WTC11 (cell line): ENCODE measurements at regions not wholly inside any gene's neighbourhood (a gene's known extent, or its start where the extent isn't known, plus 50 kb on each side); places are given as distances from the start of the nearest gene placed in this dataset.
A peak's percentile ranks its signal among the peaks of the same experiment; 100 is the strongest.

Source experiments
- ATAC-seq: fragments of 200-7000 bp; cut with Tn5 transposase; 2 replicates; pipeline ENCODE4 v1.10.0; 2021; ENCODE audit warnings: mild to moderate bottlenecking, moderate library complexity
- CTCF ChIA-PET: fragments of 300-600 bp; sonication (Branson Sonifier 250); formaldehyde crosslinking; loops from one replicate; lab custom pipeline; 2021; ENCODE audit warnings: antibody characterized with exemption; lab: Charles Lee
- POLR2A ChIA-PET: fragments of 350-600 bp; sonication (Branson Sonifier 250); formaldehyde crosslinking; loops from one replicate; lab custom pipeline; 2021; ENCODE audit warnings: antibody characterized with exemption; lab: Charles Lee
- DNase-seq: peaks from one replicate; pipeline ENCODE4 v3.0.0; 2021; ENCODE audit warnings: low spot score
- H3K27ac Mint-ChIP-seq: 2 replicates; pipeline ENCODE4 v1.8.0; 2021; ENCODE audit warnings: mixed read lengths
- H3K27me3 Mint-ChIP-seq: 2 replicates; pipeline ENCODE4 v1.8.0; 2021; ENCODE audit warnings: low read depth, mild to moderate bottlenecking, moderate library complexity, mixed read lengths
- H3K36me3 Mint-ChIP-seq: 2 replicates; pipeline ENCODE4 v1.8.0; 2021; ENCODE audit warnings: mixed read lengths
- H3K4me1 Mint-ChIP-seq: 2 replicates; pipeline ENCODE4 v1.8.0; 2022; ENCODE audit warnings: mixed read lengths
- H3K4me3 Mint-ChIP-seq: 2 replicates; pipeline ENCODE4 v1.8.0; 2021; ENCODE audit warnings: mild to moderate bottlenecking, moderate library complexity, mixed read lengths
- H3K9me3 Mint-ChIP-seq: 2 replicates; pipeline ENCODE4 v1.8.0; 2021; ENCODE audit warnings: mixed read lengths
- CBFB ChIP-seq: sonication (generic); formaldehyde crosslinking; IDR thresholded peaks from 2 replicates; pipeline ENCODE4 v1.8.1; 2022; ENCODE audit warnings: mild to moderate bottlenecking, low read depth, missing genetic modification reagents
- CDX4 ChIP-seq: fragments of 250-450 bp; sonication (Bioruptor Pico); IDR thresholded peaks from 2 replicates; pipeline ENCODE4 v1.9.0; 2021; ENCODE audit warnings: moderate library complexity, mild to moderate bottlenecking, inconsistent platforms, borderline replicate concordance
- CREB1 ChIP-seq: sonication (generic); formaldehyde crosslinking; IDR thresholded peaks from 2 replicates; pipeline ENCODE4 v1.8.0; 2023; ENCODE audit warnings: mild to moderate bottlenecking, missing genetic modification reagents
- E2F1 ChIP-seq: sonication (generic); formaldehyde crosslinking; IDR thresholded peaks from 2 replicates; pipeline ENCODE4 v1.8.0; 2022; ENCODE audit warnings: mild to moderate bottlenecking, missing genetic modification reagents
- EMX1 ChIP-seq: fragments of 250-450 bp; sonication (Bioruptor Pico); IDR thresholded peaks from 2 replicates; pipeline ENCODE4 v1.8.0; 2021; ENCODE audit warnings: mild to moderate bottlenecking
- ERG ChIP-seq: fragments of 250-450 bp; sonication (Bioruptor Pico); IDR thresholded peaks from 2 replicates; pipeline ENCODE4 v1.8.0; 2021; ENCODE audit warnings: mild to moderate bottlenecking
- ETV6 ChIP-seq: sonication (generic); formaldehyde crosslinking; IDR thresholded peaks from 2 replicates; pipeline ENCODE4 v1.8.1; 2022; ENCODE audit warnings: mild to moderate bottlenecking, missing genetic modification reagents
- IRF2 ChIP-seq: sonication (generic); formaldehyde crosslinking; IDR thresholded peaks from 2 replicates; pipeline ENCODE4 v1.8.0; 2022; ENCODE audit warnings: low read depth, missing genetic modification reagents, borderline replicate concordance
- NR1H2 ChIP-seq: sonication (generic); formaldehyde crosslinking; IDR thresholded peaks from 2 replicates; pipeline ENCODE4 v1.9.0; 2021; ENCODE audit warnings: mild to moderate bottlenecking, moderate library complexity, missing genetic modification reagents
- NR3C1 ChIP-seq: sonication (generic); formaldehyde crosslinking; conservative IDR thresholded peaks from 2 replicates; pipeline ENCODE4 v1.8.1; 2023; ENCODE audit warnings: low read depth, mild to moderate bottlenecking, missing genetic modification reagents
- OVOL2 ChIP-seq: fragments of 250-450 bp; sonication (Bioruptor Pico); IDR thresholded peaks from 2 replicates; pipeline ENCODE4 v1.9.0; 2021; ENCODE audit warnings: mild to moderate bottlenecking, borderline replicate concordance
- PREB ChIP-seq: sonication (generic); formaldehyde crosslinking; IDR thresholded peaks from 2 replicates; pipeline ENCODE4 v1.8.1; 2022; ENCODE audit warnings: mild to moderate bottlenecking, missing genetic modification reagents, moderate library complexity, borderline replicate concordance
- RELA ChIP-seq: sonication (generic); formaldehyde crosslinking; IDR thresholded peaks from 2 replicates; pipeline ENCODE4 v1.8.1; 2022; ENCODE audit warnings: missing genetic modification reagents, mild to moderate bottlenecking, borderline replicate concordance
- SMAD4 ChIP-seq: sonication (generic); formaldehyde crosslinking; IDR thresholded peaks from 2 replicates; pipeline ENCODE4 v1.8.0; 2022; ENCODE audit warnings: mild to moderate bottlenecking, missing genetic modification reagents
- TCF7 ChIP-seq: sonication (generic); formaldehyde crosslinking; IDR thresholded peaks from 2 replicates; pipeline ENCODE4 v1.8.0; 2022; ENCODE audit warnings: mild to moderate bottlenecking, low read depth, missing genetic modification reagents, moderate library complexity
- TEAD4 ChIP-seq: sonication (generic); formaldehyde crosslinking; IDR thresholded peaks from 2 replicates; pipeline ENCODE4 v1.8.0; 2022; ENCODE audit warnings: mild to moderate bottlenecking, missing genetic modification reagents
- ZBTB21 ChIP-seq: sonication (generic); formaldehyde crosslinking; IDR thresholded peaks from 2 replicates; pipeline ENCODE4 v1.8.1; 2023; ENCODE audit warnings: mild to moderate bottlenecking, missing genetic modification reagents, borderline replicate concordance
- ZBTB43 ChIP-seq: sonication (generic); formaldehyde crosslinking; IDR thresholded peaks from 2 replicates; pipeline ENCODE4 v1.8.1; 2023; ENCODE audit warnings: mild to moderate bottlenecking, missing genetic modification reagents
- ZNF219 ChIP-seq: sonication (generic); formaldehyde crosslinking; IDR thresholded peaks from 2 replicates; pipeline ENCODE4 v1.8.0; 2023; ENCODE audit warnings: missing genetic modification reagents, mild to moderate bottlenecking, borderline replicate concordance
- ZNF423 ChIP-seq: fragments of 250-450 bp; sonication (Bioruptor Pico); IDR thresholded peaks from 2 replicates; pipeline ENCODE4 v2.1.2; 2022; ENCODE audit warnings: mild to moderate bottlenecking, moderate library complexity
- TF ChIP-seq, protein P1 (sequence below): sonication (generic); formaldehyde crosslinking; IDR thresholded peaks from 2 replicates; pipeline ENCODE4 v1.8.1; 2023; ENCODE audit warnings: mild to moderate bottlenecking, missing genetic modification reagents, moderate library complexity
- TF ChIP-seq, protein P2 (sequence below): sonication (generic); formaldehyde crosslinking; IDR thresholded peaks from 2 replicates; pipeline ENCODE4 v1.8.1; 2023; ENCODE audit warnings: mild to moderate bottlenecking, missing genetic modification reagents, borderline replicate concordance
- TF ChIP-seq, protein P3 (sequence below): sonication (generic); formaldehyde crosslinking; IDR thresholded peaks from 2 replicates; pipeline ENCODE4 v1.8.0; 2022; ENCODE audit warnings: mild to moderate bottlenecking, missing genetic modification reagents

DNA sequence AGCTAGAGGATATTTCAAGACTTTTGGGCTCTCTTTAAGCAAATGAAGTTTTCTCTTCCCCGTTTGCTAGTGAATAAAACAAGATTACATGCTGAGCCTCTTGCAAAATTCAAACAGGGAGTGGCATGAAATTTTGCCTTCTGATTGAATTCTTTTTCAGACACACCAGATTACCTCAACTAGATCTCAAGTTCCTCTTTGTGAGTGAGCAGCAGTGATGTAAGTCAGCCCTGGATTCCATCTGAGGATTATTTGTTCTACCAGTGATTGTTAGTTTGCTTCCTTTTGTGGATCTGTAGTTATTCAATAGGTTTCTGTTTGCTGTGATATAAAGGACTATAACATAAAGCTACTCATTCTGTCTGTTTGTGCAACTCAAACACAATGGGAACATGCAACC, 407.7 kb downstream of the LMO7 start:
- CTCF ChIA-PET = no interaction called here
- Mint-ChIP-seq H3K4me1 (peaks cover 4% of the 10 kb centered on the region), H3K4me3 (no peak overlapping the region), H3K36me3 (no peaks in the 10 kb centered on the region), H3K27me3 (no peaks in the 10 kb centered on the region), H3K9me3 (no peaks in the 10 kb centered on the region), H3K27ac (no peak overlapping the region)
- DNase-seq (no peak), ATAC-seq (no peak)
- no peak for TF ChIP-seq E2F1
- TF ChIP-seq ZBTB43 (CRISPR knock-in tag) = no peak
- TF ChIP-seq, protein P1, sequence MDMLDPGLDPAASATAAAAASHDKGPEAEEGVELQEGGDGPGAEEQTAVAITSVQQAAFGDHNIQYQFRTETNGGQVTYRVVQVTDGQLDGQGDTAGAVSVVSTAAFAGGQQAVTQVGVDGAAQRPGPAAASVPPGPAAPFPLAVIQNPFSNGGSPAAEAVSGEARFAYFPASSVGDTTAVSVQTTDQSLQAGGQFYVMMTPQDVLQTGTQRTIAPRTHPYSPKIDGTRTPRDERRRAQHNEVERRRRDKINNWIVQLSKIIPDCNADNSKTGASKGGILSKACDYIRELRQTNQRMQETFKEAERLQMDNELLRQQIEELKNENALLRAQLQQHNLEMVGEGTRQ (CRISPR knock-in tag) = no peak
- TF ChIP-seq ETV6 (CRISPR knock-in tag) = no peak
- no peak for TF ChIP-seq NR3C1 (CRISPR knock-in tag)
- no peak for TF ChIP-seq IRF2 (CRISPR knock-in tag)
- no peak for TF ChIP-seq ZBTB21
- no peak for TF ChIP-seq ERG (CRISPR knock-in tag)
- no peak for TF ChIP-seq TEAD4 (CRISPR knock-in tag)
- POLR2A ChIA-PET = no interaction called here

GRCh38 chr13:76038920-76039716, 403.0 kb downstream of the LMO7 start:
- CTCF ChIA-PET = interaction anchor here (0.5 to 1.9 kb wide), 22 partner anchors 9 to 866 kb away, joined by 3 to 12 read pairs (median 4); no protein-coding TSS in a partner anchor
- TF ChIP-seq, protein P2, sequence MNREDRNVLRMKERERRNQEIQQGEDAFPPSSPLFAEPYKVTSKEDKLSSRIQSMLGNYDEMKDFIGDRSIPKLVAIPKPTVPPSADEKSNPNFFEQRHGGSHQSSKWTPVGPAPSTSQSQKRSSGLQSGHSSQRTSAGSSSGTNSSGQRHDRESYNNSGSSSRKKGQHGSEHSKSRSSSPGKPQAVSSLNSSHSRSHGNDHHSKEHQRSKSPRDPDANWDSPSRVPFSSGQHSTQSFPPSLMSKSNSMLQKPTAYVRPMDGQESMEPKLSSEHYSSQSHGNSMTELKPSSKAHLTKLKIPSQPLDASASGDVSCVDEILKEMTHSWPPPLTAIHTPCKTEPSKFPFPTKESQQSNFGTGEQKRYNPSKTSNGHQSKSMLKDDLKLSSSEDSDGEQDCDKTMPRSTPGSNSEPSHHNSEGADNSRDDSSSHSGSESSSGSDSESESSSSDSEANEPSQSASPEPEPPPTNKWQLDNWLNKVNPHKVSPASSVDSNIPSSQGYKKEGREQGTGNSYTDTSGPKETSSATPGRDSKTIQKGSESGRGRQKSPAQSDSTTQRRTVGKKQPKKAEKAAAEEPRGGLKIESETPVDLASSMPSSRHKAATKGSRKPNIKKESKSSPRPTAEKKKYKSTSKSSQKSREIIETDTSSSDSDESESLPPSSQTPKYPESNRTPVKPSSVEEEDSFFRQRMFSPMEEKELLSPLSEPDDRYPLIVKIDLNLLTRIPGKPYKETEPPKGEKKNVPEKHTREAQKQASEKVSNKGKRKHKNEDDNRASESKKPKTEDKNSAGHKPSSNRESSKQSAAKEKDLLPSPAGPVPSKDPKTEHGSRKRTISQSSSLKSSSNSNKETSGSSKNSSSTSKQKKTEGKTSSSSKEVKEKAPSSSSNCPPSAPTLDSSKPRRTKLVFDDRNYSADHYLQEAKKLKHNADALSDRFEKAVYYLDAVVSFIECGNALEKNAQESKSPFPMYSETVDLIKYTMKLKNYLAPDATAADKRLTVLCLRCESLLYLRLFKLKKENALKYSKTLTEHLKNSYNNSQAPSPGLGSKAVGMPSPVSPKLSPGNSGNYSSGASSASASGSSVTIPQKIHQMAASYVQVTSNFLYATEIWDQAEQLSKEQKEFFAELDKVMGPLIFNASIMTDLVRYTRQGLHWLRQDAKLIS (CRISPR knock-in tag) = no peak
- no peak for TF ChIP-seq TCF7
- no peak for TF ChIP-seq EMX1 (CRISPR knock-in tag)
- TF ChIP-seq PREB (CRISPR knock-in tag) = no peak
- TF ChIP-seq ZNF423 (CRISPR knock-in tag) = no peak
- TF ChIP-seq, protein P3, sequence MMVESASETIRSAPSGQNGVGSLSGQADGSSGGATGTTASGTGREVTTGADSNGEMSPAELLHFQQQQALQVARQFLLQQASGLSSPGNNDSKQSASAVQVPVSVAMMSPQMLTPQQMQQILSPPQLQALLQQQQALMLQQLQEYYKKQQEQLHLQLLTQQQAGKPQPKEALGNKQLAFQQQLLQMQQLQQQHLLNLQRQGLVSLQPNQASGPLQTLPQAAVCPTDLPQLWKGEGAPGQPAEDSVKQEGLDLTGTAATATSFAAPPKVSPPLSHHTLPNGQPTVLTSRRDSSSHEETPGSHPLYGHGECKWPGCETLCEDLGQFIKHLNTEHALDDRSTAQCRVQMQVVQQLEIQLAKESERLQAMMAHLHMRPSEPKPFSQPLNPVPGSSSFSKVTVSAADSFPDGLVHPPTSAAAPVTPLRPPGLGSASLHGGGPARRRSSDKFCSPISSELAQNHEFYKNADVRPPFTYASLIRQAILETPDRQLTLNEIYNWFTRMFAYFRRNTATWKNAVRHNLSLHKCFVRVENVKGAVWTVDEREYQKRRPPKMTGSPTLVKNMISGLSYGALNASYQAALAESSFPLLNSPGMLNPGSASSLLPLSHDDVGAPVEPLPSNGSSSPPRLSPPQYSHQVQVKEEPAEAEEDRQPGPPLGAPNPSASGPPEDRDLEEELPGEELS = no peak
- no peak for TF ChIP-seq CDX4
- no peak for TF ChIP-seq RELA (CRISPR knock-in tag)
- no peak for TF ChIP-seq SMAD4 (CRISPR knock-in tag)
- TF ChIP-seq CBFB (CRISPR knock-in tag) = no peak
- TF ChIP-seq OVOL2 (CRISPR knock-in tag) = no peak
- TF ChIP-seq NR1H2 (CRISPR knock-in tag) = no peak
- no peak for TF ChIP-seq ZNF219 (CRISPR knock-in tag)
- TF ChIP-seq CREB1 (CRISPR knock-in tag) = no peak

More at GRCh38 chr13:76038920-76039716, 403.0 kb downstream of the LMO7 start:
- no peak overlapping the region for H3K27ac Mint-ChIP-seq
- DNase-seq (peak; percentile 31), ATAC-seq (peak; percentile 95)
- H3K4me3 Mint-ChIP-seq = no peak overlapping the region
- POLR2A ChIA-PET = no interaction called here
- H3K9me3 Mint-ChIP-seq = no peaks in the 10 kb centered on the region
- H3K27me3 Mint-ChIP-seq = no peaks in the 10 kb centered on the region
- peaks cover 4% of the 10 kb centered on the region for H3K4me1 Mint-ChIP-seq
- no peaks in the 10 kb centered on the region for H3K36me3 Mint-ChIP-seq
